K562 (cell line): ENCODE measurements at regions not wholly inside any gene's neighbourhood (a gene's known extent, or its start where the extent isn't known, plus 50 kb on each side); places are given as distances from the start of the nearest gene placed in this dataset.

ENCODE experiments used
- ATAC-seq: fragments of 200-7000 bp; cut with Tn5 transposase; 3 replicates; pipeline ENCODE4 v1.9.1; 2020; ENCODE audit warnings: moderate library complexity
- BruUV-seq: library from RNA; stranded (reverse); fragments of 400-500 nt; replicated peaks from 2 replicates; lab custom pipeline; 2021; lab: Mats Ljungman, UMichigan
- CTCF ChIA-PET: fragments of 300-600 bp; formaldehyde crosslinking; extraction: SDS; loops from one replicate; lab custom pipeline; 2021; ENCODE audit warnings: low intra/inter-chr PET ratio; lab: Yijun Ruan, JAX
- POLR2A ChIA-PET: fragments of 300-600, 350-650 bp; sonication (Branson Sonifier 250); formaldehyde crosslinking; extraction: SDS; loops from one replicate; lab custom pipeline; 2021; ENCODE audit warnings: antibody characterized with exemption, inconsistent platforms; lab: Yijun Ruan, JAX
- DNase-seq, 4 experiments: peaks; one replicate each; pipeline versions ENCODE4 v3.0.0 to v3.0.0-alpha.2; 2011 to 2018; ENCODE audit warnings: low spot score in 3 of 4, mixed read lengths in 3 of 4; ENCODE audit errors: extremely low read depth in 1 of 4
- FAIRE-seq: peaks from 2 replicates; lab custom pipeline; 2011; peaks lifted over from hg19 to GRCh38; lab: Jason Lieb, UNC
- H2AFZ ChIP-seq: 2 replicates; pipeline ENCODE4 v1.6.0; 2011; ENCODE audit warnings: low read depth, low read length, control low read depth, inconsistent platforms
- H3K27ac ChIP-seq: fragments of 200-600 bp; 3 replicates; pipeline ENCODE4 v1.8.0; 2011; ENCODE audit warnings: low read depth, mild to moderate bottlenecking, control low read depth, inconsistent platforms, low read length, moderate library complexity, mixed read lengths; ENCODE audit errors: extremely low read depth
- H3K27me3 ChIP-seq, 2 experiments: fragments of 300-600 bp in 1 of 2; 2 replicates in 1 of 2; 3 replicates in 1 of 2; pipeline versions ENCODE4 v1.6.0 to v1.8.0; 2011; ENCODE audit warnings: inconsistent platforms in 2 of 2, low read length in 2 of 2, mild to moderate bottlenecking in 1 of 2, mixed read lengths in 1 of 2, moderate library complexity in 1 of 2; ENCODE audit not compliant: control insufficient read depth in 2 of 2, insufficient read depth in 2 of 2
- H3K36me3 ChIP-seq: fragments of 300-600 bp; 3 replicates; pipeline ENCODE4 v1.8.0; 2011; ENCODE audit warnings: mild to moderate bottlenecking, low read length, inconsistent platforms; ENCODE audit not compliant: control insufficient read depth, insufficient read depth
- H3K4me1 ChIP-seq, 2 experiments: fragments of 200-600 bp in 1 of 2; replicated peaks in 1 of 2; 2 replicates in 1 of 2; 3 replicates in 1 of 2; pipeline versions ENCODE4 v1.5.1 to v1.8.0; 2011; ENCODE audit warnings: inconsistent platforms in 2 of 2, low read length in 2 of 2, mild to moderate bottlenecking in 1 of 2, mixed read lengths in 1 of 2, moderate library complexity in 1 of 2; ENCODE audit not compliant: control insufficient read depth in 2 of 2, insufficient read depth in 2 of 2
- H3K4me2 ChIP-seq: 2 replicates; pipeline ENCODE4 v1.6.1; 2011; ENCODE audit warnings: low read length, control low read depth, inconsistent platforms, mixed read lengths; ENCODE audit not compliant: insufficient read depth
- H3K4me3 ChIP-seq: fragments of 200-600 bp; sonication (generic), shearing (Covaris generic); 2 replicates; pipeline ENCODE4 v1.5.1; 2016; ENCODE audit warnings: control low read depth, inconsistent platforms
- H3K79me2 ChIP-seq: fragments of 200-600 bp; 3 replicates; pipeline ENCODE4 v1.8.0; 2011; ENCODE audit warnings: low read length, inconsistent platforms; ENCODE audit not compliant: control insufficient read depth, insufficient read depth
- H3K9ac ChIP-seq, 2 experiments: 2 replicates each; pipeline versions ENCODE4 v1.6.0 to v1.6.1; 2011; ENCODE audit warnings: low read depth in 2 of 2, low read length in 2 of 2, control low read depth in 1 of 2, inconsistent platforms in 1 of 2, mild to moderate bottlenecking in 1 of 2, mixed read lengths in 1 of 2; ENCODE audit not compliant: insufficient read depth in 1 of 2
- H3K9me1 ChIP-seq: one replicate; pipeline ENCODE4 v1.6.0; 2011; ENCODE audit warnings: inconsistent platforms, mild to moderate bottlenecking, low read length, moderate library complexity; ENCODE audit not compliant: control insufficient read depth, insufficient read depth
- H3K9me3 ChIP-seq: replicated peaks from 2 replicates; pipeline ENCODE4 v1.5.1; 2011; ENCODE audit warnings: low read depth, low read length, inconsistent platforms; ENCODE audit not compliant: control insufficient read depth, insufficient read depth
- H4K20me1 ChIP-seq: replicated peaks from 2 replicates; pipeline ENCODE4 v1.6.1; 2011; ENCODE audit warnings: low read length, inconsistent platforms, mixed read lengths; ENCODE audit not compliant: control insufficient read depth, insufficient read depth
- ETS1 ChIP-seq: conservative IDR thresholded peaks from 2 replicates; pipeline ENCODE4 v1.6.1; 2011; ENCODE audit warnings: low read depth, mild to moderate bottlenecking, low read length; ENCODE audit not compliant: control insufficient read depth
- HDAC1 ChIP-seq, 2 experiments: fragments of 450-650 bp; IDR thresholded peaks; 2 replicates each; pipeline ENCODE4 v1.6.1; 2016 to 2017; ENCODE audit warnings: inconsistent platforms in 1 of 2, mild to moderate bottlenecking in 1 of 2, moderate library complexity in 1 of 2
- KDM4B ChIP-seq, 2 experiments: fragments of 450-650 bp in 1 of 2; sonication (generic) in 1 of 2; IDR thresholded peaks; 2 replicates each; pipeline ENCODE4 v1.6.1; 2016 to 2017; ENCODE audit warnings: borderline replicate concordance in 2 of 2, antibody characterized with exemption in 1 of 2, low read depth in 1 of 2, mild to moderate bottlenecking in 1 of 2
- POLR3A ChIP-seq: IDR thresholded peaks from 2 replicates; pipeline ENCODE4 v1.6.1; 2011; ENCODE audit warnings: borderline replicate concordance, mild to moderate bottlenecking, moderate library complexity; ENCODE audit not compliant: insufficient read length, insufficient read depth; ENCODE audit errors: extremely low read depth
- PTBP1 ChIP-seq: fragments of 200-400 bp; formaldehyde crosslinking; IDR thresholded peaks from 2 replicates; pipeline ENCODE4 v1.6.1; 2017; ENCODE audit warnings: low read depth, low read length
- TARDBP ChIP-seq: fragments of 450-650 bp; IDR thresholded peaks from 2 replicates; pipeline ENCODE4 v1.6.1; 2016
- TFAM ChIP-seq: fragments of 250-450 bp; sonication (Bioruptor Pico); conservative IDR thresholded peaks from 2 replicates; pipeline ENCODE4 v1.5.0; 2021; ENCODE audit warnings: mild to moderate bottlenecking, moderate library complexity
- ZFPM2 ChIP-seq: fragments of 250-450 bp; sonication (Bioruptor Pico); IDR thresholded peaks from 2 replicates; pipeline ENCODE4 v1.5.1; 2022; ENCODE audit warnings: mild to moderate bottlenecking
- ZNF449 ChIP-seq: fragments of 250-450 bp; sonication (Bioruptor Pico); IDR thresholded peaks from 2 replicates; pipeline ENCODE4 v1.8.0; 2022; ENCODE audit warnings: moderate library complexity, mild to moderate bottlenecking, inconsistent platforms
- WGBS: fragments of 100-300 bp; shearing (Covaris generic); methylation state at CpG from one replicate; pipeline ENCODE4 v1.1.6; 2016; ENCODE audit warnings: low coverage, mixed read lengths; ENCODE audit not compliant: insufficient coverage; ENCODE audit errors: missing lambda C conversion rate; 5-methylcytosine and 5-hydroxymethylcytosine counted together
- in situ Hi-C: fragments of 300-500 bp; cut with MboI; formaldehyde crosslinking; loops from 4 replicates; pipeline ENCODE4 v1.15.0; 2018; ENCODE audit warnings: inconsistent platforms, mixed read lengths
- intact Hi-C: fragments of 100-400 bp; cut with micrococcal nuclease; formaldehyde crosslinking; loops from 2 replicates; pipeline ENCODE4 v1.14.2; 2022

GRCh38 chr10:1966712-1967376 is 229.5 kb upstream of the ADARB2 start:
- Histone ChIP-seq H2AFZ (no peak overlapping the region), H3K4me3 (no peak overlapping the region), H3K9ac (no peak overlapping the region), H3K27me3 (peaks cover 0 to 23% of the 10 kb centered on the region in 2 experiments; a peak in 2 of 5 replicates), H3K4me1 (no peaks in the 10 kb centered on the region), H3K79me2 (no peaks in the 10 kb centered on the region), H3K9me3 (no peaks in the 10 kb centered on the region), H4K20me1 (no peaks in the 10 kb centered on the region; the same call in 1 of the 2 replicates), H3K9me1 (no peaks in the 10 kb centered on the region), H3K4me2 (no peak overlapping the region), H3K36me3 (no peaks in the 10 kb centered on the region), H3K27ac (no peak overlapping the region)
- DNase-seq: no peak
- ATAC-seq: no peak
- in situ Hi-C loops (no loop called here), intact Hi-C loops (no loop called here)
- no peak for FAIRE-seq
- no peak for TF ChIP-seq TARDBP
- no peak for TF ChIP-seq ETS1
- no peak for TF ChIP-seq PTBP1
- ChIA-PET CTCF (no interaction called here), POLR2A (no interaction called here)
- no TSS peak for BruUV-seq
- 1% methylated on average over 14 of the region's 14 CpGs for WGBS

- no peak for DNase-seq
- FAIRE-seq: no peak
- no peak overlapping the region for H3K4me2 ChIP-seq
- H3K79me2 ChIP-seq: no peaks in the 10 kb centered on the region
- ChIA-PET POLR2A (interaction anchor here (0.6 kb wide), 1 partner anchor 174 kb away, joined by 3 read pairs; no protein-coding TSS in a partner anchor), CTCF (no interaction called here)
- peaks cover 0 to 14% of the 10 kb centered on the region in 2 experiments; a peak in 1 of 5 replicates for H3K27me3 ChIP-seq
- in situ Hi-C loops (no loop called here), intact Hi-C loops (no loop called here)
- no peaks in the 10 kb centered on the region for H3K36me3 ChIP-seq
- no peaks in the 10 kb centered on the region for H3K9me3 ChIP-seq
- H2AFZ ChIP-seq: no peak overlapping the region
- no peak overlapping the region for H3K4me3 ChIP-seq
- no peak for ATAC-seq
- WGBS: 2% methylated on average over 22 of the region's 24 CpGs
- no peaks in the 10 kb centered on the region for H3K9me1 ChIP-seq
- H3K9ac ChIP-seq: no peak overlapping the region
- no peak overlapping the region for H3K27ac ChIP-seq
- no peaks in the 10 kb centered on the region for H3K4me1 ChIP-seq
- no TSS peak for BruUV-seq
- no peaks in the 10 kb centered on the region; the same call in 1 of the 2 replicates for H4K20me1 ChIP-seq
- TF ChIP-seq ZNF449: no peak
- TF ChIP-seq POLR3A: no peak
- no peak for TF ChIP-seq TFAM (CRISPR knock-in tag)
- no peak for TF ChIP-seq HDAC1 (IDR thresholded peaks at IDR 0.05)
- TF ChIP-seq ZFPM2 (CRISPR knock-in tag): no peak
- no peak for TF ChIP-seq KDM4B (IDR thresholded peaks at IDR 0.05; ENCODE audit: borderline replicate concordance in 2 of 2, low read depth in 1 of 2)
Measured at GRCh38 chr10:1964476-1964875, 227.2 kb upstream of the ADARB2 start.
